ENCODE measurements at regions not wholly inside any gene's neighbourhood (a gene's known extent, or its start where the extent isn't known, plus 50 kb on each side); places are given as distances from the start of the nearest gene placed in this dataset.
"Not testable (repeated sequence)": the region's sequence is repeated elsewhere in the genome, so short reads cannot be mapped to it uniquely, and the experiment has no call there.

DNA sequence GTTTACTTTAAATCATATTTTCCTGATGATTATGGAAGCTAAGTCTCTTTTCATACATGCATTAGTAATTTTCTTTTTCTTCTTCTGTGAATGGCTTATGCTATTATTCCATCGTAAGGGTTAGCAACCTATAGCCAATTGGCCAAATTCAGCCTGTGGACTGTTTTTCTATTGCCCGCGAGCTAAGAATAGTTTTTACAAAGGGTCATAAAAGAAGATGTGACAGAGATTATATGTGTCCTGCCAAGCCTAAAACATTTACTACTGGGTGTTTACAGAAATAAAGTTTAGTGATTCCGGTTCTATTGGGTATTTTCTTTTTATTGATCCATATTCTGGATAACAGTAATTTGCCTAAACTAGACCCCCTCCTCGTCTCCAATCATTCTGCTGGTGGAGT lies 268.8 kb upstream of the DIO3 start:
- Mint-ChIP-seq H3K4me3 (no peak overlapping the region), H3K9me3 (peaks cover 11% of the 10 kb centered on the region), H3K36me3 (ENCODE audit: low read depth) (no peaks in the 10 kb centered on the region), H3K27me3 (peaks cover 17% of the 10 kb centered on the region), H3K27ac (no peak overlapping the region), H3K4me1 (ENCODE audit: low read depth) (no peaks in the 10 kb centered on the region)
- CTCF ChIA-PET, result no interaction called here
- intact Hi-C loops (cut with micrococcal nuclease), result no loop called here
- DNase-seq, result no peak
- ATAC-seq, result no peak
- TF ChIP-seq, protein P1, sequence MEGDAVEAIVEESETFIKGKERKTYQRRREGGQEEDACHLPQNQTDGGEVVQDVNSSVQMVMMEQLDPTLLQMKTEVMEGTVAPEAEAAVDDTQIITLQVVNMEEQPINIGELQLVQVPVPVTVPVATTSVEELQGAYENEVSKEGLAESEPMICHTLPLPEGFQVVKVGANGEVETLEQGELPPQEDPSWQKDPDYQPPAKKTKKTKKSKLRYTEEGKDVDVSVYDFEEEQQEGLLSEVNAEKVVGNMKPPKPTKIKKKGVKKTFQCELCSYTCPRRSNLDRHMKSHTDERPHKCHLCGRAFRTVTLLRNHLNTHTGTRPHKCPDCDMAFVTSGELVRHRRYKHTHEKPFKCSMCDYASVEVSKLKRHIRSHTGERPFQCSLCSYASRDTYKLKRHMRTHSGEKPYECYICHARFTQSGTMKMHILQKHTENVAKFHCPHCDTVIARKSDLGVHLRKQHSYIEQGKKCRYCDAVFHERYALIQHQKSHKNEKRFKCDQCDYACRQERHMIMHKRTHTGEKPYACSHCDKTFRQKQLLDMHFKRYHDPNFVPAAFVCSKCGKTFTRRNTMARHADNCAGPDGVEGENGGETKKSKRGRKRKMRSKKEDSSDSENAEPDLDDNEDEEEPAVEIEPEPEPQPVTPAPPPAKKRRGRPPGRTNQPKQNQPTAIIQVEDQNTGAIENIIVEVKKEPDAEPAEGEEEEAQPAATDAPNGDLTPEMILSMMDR (IDR thresholded peaks at IDR 0.05), result no peak
- POLR2A ChIA-PET, result no interaction called here

DNA sequence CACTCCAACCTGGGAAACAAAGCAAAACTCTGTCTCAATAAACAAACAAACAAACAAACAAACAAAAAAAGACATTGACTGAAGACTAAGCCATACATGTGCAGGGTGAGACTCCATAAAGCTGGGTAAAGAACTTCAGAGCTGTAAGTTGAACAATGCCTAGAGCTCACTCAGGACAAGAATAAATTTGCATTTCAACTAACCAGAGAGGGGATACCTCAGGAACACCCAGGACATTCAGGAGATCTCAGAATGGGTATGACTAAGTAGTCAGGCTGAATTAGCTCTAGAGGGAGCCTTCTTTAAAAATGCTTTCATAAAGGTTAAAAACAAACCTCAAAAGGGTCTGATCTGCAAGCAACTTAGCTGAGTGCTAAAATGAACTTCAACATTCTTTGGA lies 267.7 kb upstream of the DIO3 start:
- ChIA-PET CTCF (no interaction called here), POLR2A (no interaction called here)
- Mint-ChIP-seq H3K36me3 (ENCODE audit: low read depth) (no peaks in the 10 kb centered on the region), H3K27ac (no peak overlapping the region), H3K4me1 (ENCODE audit: low read depth) (no peaks in the 10 kb centered on the region), H3K27me3 (peaks cover 17% of the 10 kb centered on the region), H3K4me3 (no peak overlapping the region), H3K9me3 (peaks cover 11% of the 10 kb centered on the region)
- DNase-seq (no peak), ATAC-seq (no peak)
- intact Hi-C loops (cut with micrococcal nuclease), result no loop called here
- TF ChIP-seq, protein P1 (IDR thresholded peaks at IDR 0.05), result no peak

DNA sequence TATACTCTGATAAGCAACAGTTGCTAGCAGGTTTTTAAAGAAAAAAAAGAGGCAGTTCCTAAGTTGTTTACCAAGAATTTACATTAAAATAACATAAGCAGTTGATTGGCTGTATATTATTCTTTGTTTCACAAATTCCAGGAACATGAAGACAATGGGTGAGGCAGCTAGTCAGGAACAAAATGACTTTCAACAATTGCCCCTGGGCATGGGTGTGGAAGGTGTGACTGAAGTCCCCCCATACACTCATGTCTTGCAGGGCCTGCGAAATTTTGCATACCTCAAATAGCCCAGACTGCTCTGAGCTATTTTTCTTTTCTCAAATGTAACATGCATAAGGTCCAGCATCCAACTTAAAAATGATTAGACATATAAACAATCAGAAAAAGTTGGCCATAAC lies 267.2 kb upstream of the DIO3 start:
- H3K27ac Mint-ChIP-seq, result no peak overlapping the region
- TF ChIP-seq, protein P1 (IDR thresholded peaks at IDR 0.05), result no peak
- ATAC-seq (no peak), DNase-seq (no peak)
- H3K4me1 Mint-ChIP-seq (ENCODE audit: low read depth), result no peaks in the 10 kb centered on the region
- ChIA-PET POLR2A (no interaction called here), CTCF (no interaction called here)
- H3K4me3 Mint-ChIP-seq, result no peak overlapping the region
- H3K9me3 Mint-ChIP-seq, result peaks cover 11% of the 10 kb centered on the region
- H3K27me3 Mint-ChIP-seq, result peaks cover 17% of the 10 kb centered on the region
- no peaks in the 10 kb centered on the region for H3K36me3 Mint-ChIP-seq (ENCODE audit: low read depth)
- intact Hi-C loops (cut with micrococcal nuclease), result no loop called here

DNA sequence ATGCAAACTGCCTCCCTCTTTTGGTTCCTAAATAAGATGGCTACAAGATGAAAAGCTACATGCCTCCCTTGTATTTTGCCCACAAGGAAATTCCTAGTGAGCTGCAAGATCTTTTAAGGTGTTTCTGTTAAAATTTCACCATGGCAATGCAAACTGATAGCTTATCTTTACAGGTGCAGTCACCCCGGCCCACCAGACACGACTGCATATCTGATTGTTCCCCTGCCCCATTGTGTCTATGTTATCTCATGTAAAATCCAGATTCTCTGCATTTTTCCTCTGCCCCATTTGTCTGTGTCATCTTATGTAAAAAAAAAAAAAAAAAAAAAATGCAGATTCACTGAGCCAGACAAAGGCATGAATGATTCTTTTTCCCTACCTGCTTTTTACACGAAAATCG lies 261.5 kb upstream of the DIO3 start:
- POLR2A ChIA-PET; intact Hi-C loops (cut with micrococcal nuclease); H3K27ac Mint-ChIP-seq; ATAC-seq; H3K4me3 Mint-ChIP-seq; H3K36me3 Mint-ChIP-seq (ENCODE audit: low read depth); DNase-seq; H3K4me1 Mint-ChIP-seq (ENCODE audit: low read depth); CTCF ChIA-PET: not testable (repeated sequence)
- H3K9me3 Mint-ChIP-seq, result peaks cover 11% of the 10 kb centered on the region
- peaks cover 12% of the 10 kb centered on the region for H3K27me3 Mint-ChIP-seq

DNA sequence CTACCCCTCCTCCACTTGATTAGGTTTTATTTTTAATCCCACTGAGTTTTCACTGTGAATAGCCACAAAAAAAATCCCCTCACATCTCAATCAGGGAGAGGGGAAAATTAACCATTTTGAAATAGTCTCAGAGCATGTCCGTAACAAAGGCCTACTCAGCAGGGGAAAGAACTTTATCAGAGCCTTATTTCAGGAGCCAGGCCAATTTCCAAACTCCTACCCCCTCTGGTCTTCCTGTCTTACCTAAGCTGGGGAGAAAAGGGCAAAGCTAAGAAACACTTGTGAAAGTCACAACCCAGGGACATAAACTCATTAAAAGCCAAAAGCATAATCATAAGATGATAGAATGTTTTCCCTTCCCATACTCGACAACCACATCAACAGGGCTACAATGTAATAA lies 260.3 kb upstream of the DIO3 start:
- H3K36me3 Mint-ChIP-seq (ENCODE audit: low read depth), result no peaks in the 10 kb centered on the region
- TF ChIP-seq, protein P1 (IDR thresholded peaks at IDR 0.05), result no peak
- ATAC-seq, result no peak

DNA sequence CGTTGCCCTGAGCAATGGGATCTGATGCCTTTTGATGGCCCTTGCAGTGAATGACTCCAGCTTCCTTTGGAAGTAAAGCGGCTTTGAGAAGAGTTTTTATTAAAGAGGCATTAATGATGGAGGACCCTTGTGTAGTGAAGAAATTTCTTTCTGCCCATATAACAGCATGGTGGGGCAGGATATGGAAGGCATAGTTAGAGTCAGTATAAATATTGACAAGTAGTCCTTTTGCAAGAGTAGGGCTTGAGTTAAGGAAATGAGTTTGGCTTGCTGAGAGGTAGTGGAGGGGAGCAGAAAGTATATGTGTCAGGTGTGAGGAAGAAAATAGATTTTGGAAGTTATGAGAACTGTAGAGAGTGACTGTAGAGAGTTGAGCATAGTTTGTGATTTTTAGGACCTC lies 254.1 kb upstream of the DIO3 start:
- H3K4me3 Mint-ChIP-seq; CTCF ChIA-PET; DNase-seq; H3K4me1 Mint-ChIP-seq (ENCODE audit: low read depth); ATAC-seq; H3K27me3 Mint-ChIP-seq; H3K9me3 Mint-ChIP-seq; intact Hi-C loops (cut with micrococcal nuclease); POLR2A ChIA-PET; H3K36me3 Mint-ChIP-seq (ENCODE audit: low read depth); H3K27ac Mint-ChIP-seq: not testable (repeated sequence)

More for the DNA sequence above, 260.3 kb upstream of the DIO3 start:
- POLR2A ChIA-PET, result no interaction called here
- H3K4me1 Mint-ChIP-seq (ENCODE audit: low read depth), result no peaks in the 10 kb centered on the region
- CTCF ChIA-PET, result no interaction called here
- intact Hi-C loops (cut with micrococcal nuclease), result no loop called here
- peaks cover 10% of the 10 kb centered on the region for H3K27me3 Mint-ChIP-seq
- H3K27ac Mint-ChIP-seq, result no peak overlapping the region
- H3K4me3 Mint-ChIP-seq, result no peak overlapping the region
- peaks cover 11% of the 10 kb centered on the region for H3K9me3 Mint-ChIP-seq
- DNase-seq, result no peak

DNA sequence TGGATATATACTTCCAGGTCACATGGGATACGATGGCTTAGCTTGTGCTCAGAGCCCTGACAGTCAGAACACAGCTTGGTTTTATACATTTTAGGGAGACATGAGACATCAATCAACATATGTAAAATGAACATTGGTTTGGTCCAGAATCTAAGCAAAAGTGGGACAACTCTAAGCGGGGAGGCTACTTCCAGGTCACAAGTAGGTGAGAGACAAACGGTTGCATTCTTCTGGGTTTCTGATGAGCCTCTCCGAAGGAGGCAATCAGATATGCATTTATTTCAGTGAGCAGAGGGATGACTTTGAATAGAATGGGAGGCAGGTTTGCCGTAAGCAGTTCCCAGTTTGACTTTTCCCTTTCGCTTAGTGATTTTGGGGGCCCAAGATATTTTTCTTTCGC lies 250.1 kb upstream of the DIO3 start:
- POLR2A ChIA-PET; intact Hi-C loops (cut with micrococcal nuclease): not testable (repeated sequence)

More for the DNA sequence above, 250.1 kb upstream of the DIO3 start:
- ATAC-seq; DNase-seq; H3K36me3 Mint-ChIP-seq (ENCODE audit: low read depth); H3K4me1 Mint-ChIP-seq (ENCODE audit: low read depth); CTCF ChIA-PET; H3K4me3 Mint-ChIP-seq; H3K27ac Mint-ChIP-seq; H3K9me3 Mint-ChIP-seq: not testable (repeated sequence)
- peaks cover 12% of the 10 kb centered on the region for H3K27me3 Mint-ChIP-seq
